Spleen (tissue), 11 donors: ENCODE measurements at regions not wholly inside any gene's neighbourhood (a gene's known extent, or its start where the extent isn't known, plus 50 kb on each side); places are given as distances from the start of the nearest gene placed in this dataset.

Source experiments
- DNase-seq: peaks from one replicate; pipeline ENCODE4 v3.0.0-alpha.2; 2020
- H3K27ac ChIP-seq, 8 donors: fragments of 200-600 bp; sonication (generic) in 7 of 8; 1 replicate in 4 of 8; 2 replicates in 4 of 8; pipeline versions ENCODE4 v1.5.0 to v1.8.0; 2016 to 2021; ENCODE audit warnings: inconsistent platforms in 4 of 8, mild to moderate bottlenecking in 4 of 8, moderate library complexity in 1 of 8
- H3K27me3 ChIP-seq, 7 donors: fragments of 200-600 bp; sonication (generic) in 6 of 7; replicated peaks in 1 of 7; 1 replicate in 4 of 7; 2 replicates in 3 of 7; pipeline versions ENCODE4 v1.5.0 to v1.8.0; 2016 to 2021; ENCODE audit warnings: inconsistent platforms in 3 of 7, mild to moderate bottlenecking in 1 of 7
- H3K36me3 ChIP-seq, 6 donors: fragments of 200-600 bp; sonication (generic) in 5 of 6; 1 replicate in 4 of 6; 2 replicates in 2 of 6; pipeline versions ENCODE4 v1.5.0 to v1.8.0; 2016 to 2021; ENCODE audit warnings: inconsistent platforms in 2 of 6
- H3K4me1 ChIP-seq, 6 donors: fragments of 200-600 bp; sonication (generic) in 5 of 6; 1 replicate in 3 of 6; 2 replicates in 3 of 6; pipeline versions ENCODE4 v1.5.0 to v1.8.0; 2016 to 2021; ENCODE audit warnings: inconsistent platforms in 3 of 6
- H3K4me3 ChIP-seq, 8 donors: fragments of 200-600 bp; sonication (generic) in 7 of 8; 1 replicate in 4 of 8; 2 replicates in 4 of 8; pipeline versions ENCODE4 v1.5.0 to v1.8.0; 2016 to 2021; ENCODE audit warnings: inconsistent platforms in 4 of 8, mild to moderate bottlenecking in 4 of 8, moderate library complexity in 2 of 8
- H3K9me3 ChIP-seq, 8 donors: fragments of 200-600 bp; sonication (generic) in 7 of 8; 1 replicate in 4 of 8; 2 replicates in 4 of 8; pipeline versions ENCODE4 v1.5.0 to v1.8.0; 2016 to 2021; ENCODE audit warnings: inconsistent platforms in 4 of 8
- CTCF ChIP-seq, 11 experiments: fragments of 200-600 bp in 7 of 11; fragments of 450-650 bp in 4 of 11; sonication (generic) in 4 of 11; IDR thresholded peaks in 8 of 11; conservative IDR thresholded peaks in 3 of 11; 1 replicate in 7 of 11; 2 replicates in 4 of 11; pipeline versions ENCODE4 v1.4.0 to v1.8.0; 2016 to 2021; ENCODE audit warnings: antibody characterized with exemption in 11 of 11, inconsistent platforms in 4 of 11, mild to moderate bottlenecking in 1 of 11
- POLR2A ChIP-seq, 3 donors: fragments of 450-650 bp; IDR thresholded peaks; one replicate each; pipeline ENCODE4 v1.5.1; 2017; ENCODE audit warnings: antibody characterized with exemption in 3 of 3, mild to moderate bottlenecking in 1 of 3
- POLR2AphosphoS5 ChIP-seq, 3 donors: sonication (generic); formaldehyde crosslinking; IDR thresholded peaks; one replicate each; pipeline ENCODE4 v1.5.1; 2017; ENCODE audit warnings: antibody characterized with exemption in 3 of 3
- WGBS, 5 donors: extraction: QIAGEN DNeasy Blood & Tissue Kit in 3 of 5; methylation state at CpG; one replicate each; pipeline versions ENCODE4 v1.1.5 to v1.1.7; 2013 to 2018; 5-methylcytosine and 5-hydroxymethylcytosine counted together
- intact Hi-C: fragments of 100-400 bp; cut with DNase I; formaldehyde crosslinking; loops from one replicate; pipeline ENCODE4 v1.15.0; 2023; ENCODE audit warnings: low total_unique reads
- donor health status: healthy with polysubstance abuse.
- donor health status: DM: no; HTN: no; CAD: no; lungs with moderate emphysema.
- donor health status: DM: no; HTN: no; CAD: no.
- donor health status: Bipolar disorder and iron deficiency.
- donor health status: healthy.
- donor health status: DM: no; HTN: no; CAD: no.
- donor health status: DM: yes; HTN: yes; CAD: no.

GRCh38 chr14:82533351-82533750, 999.7 kb upstream of the SEL1L start:
- H3K4me1 ChIP-seq, result no peaks in the 10 kb centered on the region
- H3K27ac ChIP-seq, result no peak overlapping the region
- H3K9me3 ChIP-seq, result peaks cover 0 to 8% (median 0%) of the 10 kb centered on the region in 8 donors
- intact Hi-C loops, result no loop called here
- TF ChIP-seq CTCF (IDR thresholded peaks at IDR 0.05 in 8 of 11, conservative IDR thresholded peaks at IDR 0.05 in 3 of 11) (no peak), POLR2AphosphoS5 (IDR thresholded peaks at IDR 0.05) (no peak), POLR2A (IDR thresholded peaks at IDR 0.05) (no peak)
- H3K27me3 ChIP-seq, result no peaks in the 10 kb centered on the region
- WGBS, 5 donors, result 64 to 72% (median 71%) methylated on average over 2 of the region's 2 CpGs
- no peak overlapping the region for H3K4me3 ChIP-seq
- H3K36me3 ChIP-seq, result no peaks in the 10 kb centered on the region
- no peak for DNase-seq

- TF ChIP-seq CTCF (IDR thresholded peaks at IDR 0.05 in 8 of 11, conservative IDR thresholded peaks at IDR 0.05 in 3 of 11) (no peak), POLR2AphosphoS5 (IDR thresholded peaks at IDR 0.05) (no peak), POLR2A (IDR thresholded peaks at IDR 0.05) (no peak)
- no peaks in the 10 kb centered on the region for H3K4me1 ChIP-seq
- H3K36me3 ChIP-seq, result no peaks in the 10 kb centered on the region
- intact Hi-C loops, result no loop called here
- DNase-seq, result no peak
- H3K9me3 ChIP-seq, result peaks cover 0 to 12% (median 2%) of the 10 kb centered on the region in 8 donors
- 59 to 71% (median 64%) methylated on average over 2 of the region's 2 CpGs for WGBS, 5 donors
- no peak overlapping the region for H3K27ac ChIP-seq
- H3K4me3 ChIP-seq, result no peak overlapping the region
- no peaks in the 10 kb centered on the region for H3K27me3 ChIP-seq
Measured at GRCh38 chr14:82536566-82536965, 1002.9 kb upstream of the SEL1L start.

GRCh38 chr14:82537831-82538230, 1004.2 kb upstream of the SEL1L start:
- Histone ChIP-seq H3K9me3 (peaks cover 0 to 22% (median 9%) of the 10 kb centered on the region in 8 donors), H3K36me3 (no peaks in the 10 kb centered on the region), H3K27ac (no peak overlapping the region), H3K27me3 (no peaks in the 10 kb centered on the region), H3K4me1 (no peaks in the 10 kb centered on the region), H3K4me3 (no peak overlapping the region)
- DNase-seq, result no peak
- 71 to 83% (median 75%) methylated on average over 3 of the region's 3 CpGs for WGBS, 5 donors
- no peak for TF ChIP-seq POLR2AphosphoS5 (IDR thresholded peaks at IDR 0.05)
- TF ChIP-seq CTCF (IDR thresholded peaks at IDR 0.05 in 8 of 11, conservative IDR thresholded peaks at IDR 0.05 in 3 of 11), result no peak
- no peak for TF ChIP-seq POLR2A (IDR thresholded peaks at IDR 0.05)
- intact Hi-C loops, result no loop called here

- Histone ChIP-seq H3K4me1 (no peaks in the 10 kb centered on the region), H3K9me3 (peaks cover 0 to 36% (median 12%) of the 10 kb centered on the region in 8 donors), H3K4me3 (no peak overlapping the region), H3K27me3 (no peaks in the 10 kb centered on the region), H3K36me3 (no peaks in the 10 kb centered on the region), H3K27ac (no peak overlapping the region)
- TF ChIP-seq CTCF (IDR thresholded peaks at IDR 0.05 in 8 of 11, conservative IDR thresholded peaks at IDR 0.05 in 3 of 11), result no peak
- no peak for DNase-seq
- intact Hi-C loops, result no loop called here
- WGBS, 5 donors, result 68 to 97% (median 68%) methylated on average over 2 of the region's 2 CpGs
Measured at GRCh38 chr14:82546401-82546800, 1012.7 kb upstream of the SEL1L start.
